GM03348 (cell line): ENCODE measurements at regions not wholly inside any gene's neighbourhood (a gene's known extent, or its start where the extent isn't known, plus 50 kb on each side); places are given as distances from the start of the nearest gene placed in this dataset.
"Not testable (repeated sequence)": the region's sequence is repeated elsewhere in the genome, so short reads cannot be mapped to it uniquely, and the experiment has no call there.

Experiments
- DNase-seq: peaks from one replicate; pipeline ENCODE4 v3.0.0; 2012; ENCODE audit warnings: low spot score

- DNase-seq: no peak
Observed at GRCh38 chr2:8334866-8335325, 347.0 kb upstream of the ID2 start.

GRCh38 chr2:8335801-8336200, 346.1 kb upstream of the ID2 start:
- DNase-seq: no peak

GRCh38 chr2:8337321-8337720, 344.5 kb upstream of the ID2 start:
- DNase-seq: no peak

- no peak for DNase-seq
Observed at GRCh38 chr2:8342407-8342806, 339.4 kb upstream of the ID2 start.

- no peak for DNase-seq
Observed at GRCh38 chr2:8343031-8343430, 338.8 kb upstream of the ID2 start.

GRCh38 chr2:8344144-8345097, 337.4 kb upstream of the ID2 start:
- no peak for DNase-seq

GRCh38 chr2:8345200-8345599, 336.7 kb upstream of the ID2 start:
- DNase-seq: no peak

GRCh38 chr2:8346208-8346607, 335.6 kb upstream of the ID2 start:
- DNase-seq: no peak

GRCh38 chr2:8346706-8347430, 335.0 kb upstream of the ID2 start:
- no peak for DNase-seq

GRCh38 chr2:8348911-8349310, 332.9 kb upstream of the ID2 start:
- not testable (repeated sequence) for DNase-seq

GRCh38 chr2:8352296-8352695, 329.6 kb upstream of the ID2 start:
- DNase-seq: no peak

- no peak for DNase-seq
Observed at GRCh38 chr2:8352989-8353388, 328.9 kb upstream of the ID2 start.

- no peak for DNase-seq
Observed at GRCh38 chr2:8355102-8355859, 326.6 kb upstream of the ID2 start.

GRCh38 chr2:8357738-8358518, 323.9 kb upstream of the ID2 start:
- no peak for DNase-seq

GRCh38 chr2:8361930-8362329, 319.9 kb upstream of the ID2 start:
- no peak for DNase-seq

- no peak for DNase-seq
Observed at GRCh38 chr2:8363161-8363560, 318.7 kb upstream of the ID2 start.

GRCh38 chr2:8364668-8365067, 317.2 kb upstream of the ID2 start:
- DNase-seq: no peak

GRCh38 chr2:8365331-8365910, 316.4 kb upstream of the ID2 start:
- DNase-seq: no peak

- DNase-seq: no peak
Observed at GRCh38 chr2:8367833-8368232, 314.0 kb upstream of the ID2 start.

GRCh38 chr2:8368463-8368862, 313.4 kb upstream of the ID2 start:
- DNase-seq: no peak

GRCh38 chr2:8369522-8369921, 312.3 kb upstream of the ID2 start:
- no peak for DNase-seq
